Panc1 (cell line): ENCODE measurements at regions not wholly inside any gene's neighbourhood (a gene's known extent, or its start where the extent isn't known, plus 50 kb on each side); places are given as distances from the start of the nearest gene placed in this dataset.

ENCODE experiments used
- CTCF ChIP-seq: fragments of 450-650 bp; IDR thresholded peaks from 2 replicates; pipeline ENCODE4 v1.5.1; 2017; ENCODE audit warnings: mild to moderate bottlenecking
- SIN3A ChIP-seq: IDR thresholded peaks from 2 replicates; pipeline ENCODE4 v1.6.1; 2012; ENCODE audit warnings: low read depth, mild to moderate bottlenecking, low read length, moderate library complexity, borderline replicate concordance; ENCODE audit not compliant: insufficient read depth

GRCh38 chr20:57831993-57832585, 122.3 kb upstream of the PMEPA1 start:
- TF ChIP-seq CTCF, result no peak
- TF ChIP-seq SIN3A, result no peak
